ENCODE measurements at regions not wholly inside any gene's neighbourhood (a gene's known extent, or its start where the extent isn't known, plus 50 kb on each side); places are given as distances from the start of the nearest gene placed in this dataset.
"Not testable (repeated sequence)": the region's sequence is repeated elsewhere in the genome, so short reads cannot be mapped to it uniquely, and the experiment has no call there.

- DNase-seq: no peak
Measured at GRCh38 chr3:197430502-197430901, 125.3 kb downstream of the BDH1 start.

- DNase-seq: no peak
Measured at GRCh38 chr3:197428952-197429351, 126.8 kb downstream of the BDH1 start.

- DNase-seq: no peak
Measured at GRCh38 chr3:197428117-197428801, 127.5 kb downstream of the BDH1 start.

- DNase-seq: no peak
Measured at GRCh38 chr3:197427021-197427420, 128.6 kb upstream of the DLG1 start.

GRCh38 chr3:197426121-197426566 lies 127.7 kb upstream of the DLG1 start:
- DNase-seq: no peak

- no peak for DNase-seq
Measured at GRCh38 chr3:197425485-197426120, 127.2 kb upstream of the DLG1 start.

GRCh38 chr3:197424674-197425484 lies 126.5 kb upstream of the DLG1 start:
- DNase-seq: no peak

- DNase-seq: no peak
Measured at GRCh38 chr3:197424266-197424665, 125.9 kb upstream of the DLG1 start.

GRCh38 chr3:197423376-197423775 lies 125.0 kb upstream of the DLG1 start:
- DNase-seq: no peak

- no peak for DNase-seq
Measured at GRCh38 chr3:197422506-197422905, 124.1 kb upstream of the DLG1 start.

- DNase-seq: no peak
Measured at GRCh38 chr3:197421021-197421420, 122.6 kb upstream of the DLG1 start.

- no peak for DNase-seq
Measured at GRCh38 chr3:197420566-197420965, 122.2 kb upstream of the DLG1 start.

- DNase-seq: no peak
Measured at GRCh38 chr3:197420115-197420514, 121.7 kb upstream of the DLG1 start.

- no peak for DNase-seq
Measured at GRCh38 chr3:197419696-197420095, 121.3 kb upstream of the DLG1 start.

GRCh38 chr3:197417911-197418618 lies 119.7 kb upstream of the DLG1 start:
- DNase-seq: no peak

GRCh38 chr3:197417441-197417840 lies 119.0 kb upstream of the DLG1 start:
- DNase-seq: no peak

- DNase-seq: not testable (repeated sequence)
Measured at GRCh38 chr3:197411899-197412298, 113.5 kb upstream of the DLG1 start.

- DNase-seq: not testable (repeated sequence)
Measured at GRCh38 chr3:197410170-197410569, 111.8 kb upstream of the DLG1 start.

GRCh38 chr3:197408177-197408957 lies 110.0 kb upstream of the DLG1 start:
- no peak for DNase-seq

- no peak for DNase-seq
Measured at GRCh38 chr3:197407526-197407925, 109.1 kb upstream of the DLG1 start.

- no peak for DNase-seq
Measured at GRCh38 chr3:197407053-197407452, 108.6 kb upstream of the DLG1 start.

GRCh38 chr3:197406266-197406665 lies 107.9 kb upstream of the DLG1 start:
- no peak for DNase-seq

Measured in NCI-H748 treated with DMSO at 0.1 percent for 48 hours (cell line).